Ishikawa (cell line): ENCODE measurements at regions not wholly inside any gene's neighbourhood (a gene's known extent, or its start where the extent isn't known, plus 50 kb on each side); places are given as distances from the start of the nearest gene placed in this dataset.

Source experiments
- CEBPB ChIP-seq: IDR thresholded peaks from 2 replicates; pipeline ENCODE4 v1.6.1; 2012
- CREB1 ChIP-seq: IDR thresholded peaks from 2 replicates; pipeline ENCODE4 v1.6.1; 2012; ENCODE audit warnings: low read depth
- EGR1 ChIP-seq: IDR thresholded peaks from 2 replicates; pipeline ENCODE4 v1.6.1; 2012
- EP300 ChIP-seq: IDR thresholded peaks from 2 replicates; pipeline ENCODE4 v1.6.1; 2012; ENCODE audit warnings: borderline replicate concordance
- FOXM1 ChIP-seq: IDR thresholded peaks from 2 replicates; pipeline ENCODE4 v1.6.1; 2012; ENCODE audit warnings: low read depth, borderline replicate concordance
- MAX ChIP-seq: IDR thresholded peaks from 2 replicates; pipeline ENCODE4 v1.6.1; 2012
- NFIC ChIP-seq: IDR thresholded peaks from 2 replicates; pipeline ENCODE4 v1.6.1; 2012
- RAD21 ChIP-seq: IDR thresholded peaks from 2 replicates; pipeline ENCODE4 v1.6.1; 2012; ENCODE audit warnings: low read depth
- REST ChIP-seq: IDR thresholded peaks from 2 replicates; pipeline ENCODE4 v1.6.1; 2012; ENCODE audit warnings: low read depth, mild to moderate bottlenecking
- TAF1 ChIP-seq: IDR thresholded peaks from 2 replicates; pipeline ENCODE4 v1.6.1; 2012; ENCODE audit warnings: low read depth, mild to moderate bottlenecking
- TCF12 ChIP-seq: IDR thresholded peaks from 2 replicates; pipeline ENCODE4 v1.6.1; 2012; ENCODE audit warnings: low read depth
- TEAD4 ChIP-seq: IDR thresholded peaks from 2 replicates; pipeline ENCODE4 v1.6.1; 2012
- USF1 ChIP-seq: IDR thresholded peaks from 2 replicates; pipeline ENCODE4 v1.6.1; 2012
- YY1 ChIP-seq: IDR thresholded peaks from 2 replicates; pipeline ENCODE4 v1.6.1; 2012; ENCODE audit warnings: low read depth
- ZBTB7A ChIP-seq: IDR thresholded peaks from 2 replicates; pipeline ENCODE4 v1.6.1; 2012; ENCODE audit warnings: low read depth

GRCh38 chr2:64283641-64284361 lies 139.6 kb upstream of the PELI1 start:
- TF ChIP-seq EP300, result no peak
- TF ChIP-seq ZBTB7A, result no peak
- TF ChIP-seq NFIC, result no peak
- no peak for TF ChIP-seq CEBPB
- TF ChIP-seq YY1, result no peak
- TF ChIP-seq MAX, result no peak
- no peak for TF ChIP-seq CREB1
- TF ChIP-seq TCF12, result no peak
- TF ChIP-seq REST, result no peak
- TF ChIP-seq USF1, result no peak
- no peak for TF ChIP-seq TAF1
- no peak for TF ChIP-seq FOXM1
- no peak for TF ChIP-seq TEAD4
- no peak for TF ChIP-seq EGR1
- no peak for TF ChIP-seq RAD21

DNA sequence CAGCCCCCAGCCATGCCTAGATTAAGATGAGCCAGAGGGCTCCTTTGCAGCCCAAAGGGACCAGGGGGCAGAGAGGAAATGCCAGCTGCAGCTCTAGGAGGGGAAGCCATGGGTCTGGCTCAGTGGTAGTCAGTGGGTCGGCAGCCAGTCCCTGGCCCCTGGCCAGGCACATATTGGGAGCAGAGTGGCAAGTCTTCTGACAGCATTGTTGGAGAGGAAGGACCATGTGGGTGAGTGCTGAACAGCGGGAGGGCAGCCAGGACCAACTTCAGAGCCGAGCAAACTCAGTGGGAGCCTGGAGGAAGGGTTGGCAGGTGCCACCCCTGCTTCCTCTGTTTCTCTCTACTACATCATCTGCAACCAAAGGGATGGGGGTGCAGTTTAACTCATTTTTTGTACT lies 140.5 kb upstream of the PELI1 start:
- TF ChIP-seq TCF12 (no peak), TAF1 (no peak), NFIC (no peak), CEBPB (no peak), EP300 (no peak)

DNA sequence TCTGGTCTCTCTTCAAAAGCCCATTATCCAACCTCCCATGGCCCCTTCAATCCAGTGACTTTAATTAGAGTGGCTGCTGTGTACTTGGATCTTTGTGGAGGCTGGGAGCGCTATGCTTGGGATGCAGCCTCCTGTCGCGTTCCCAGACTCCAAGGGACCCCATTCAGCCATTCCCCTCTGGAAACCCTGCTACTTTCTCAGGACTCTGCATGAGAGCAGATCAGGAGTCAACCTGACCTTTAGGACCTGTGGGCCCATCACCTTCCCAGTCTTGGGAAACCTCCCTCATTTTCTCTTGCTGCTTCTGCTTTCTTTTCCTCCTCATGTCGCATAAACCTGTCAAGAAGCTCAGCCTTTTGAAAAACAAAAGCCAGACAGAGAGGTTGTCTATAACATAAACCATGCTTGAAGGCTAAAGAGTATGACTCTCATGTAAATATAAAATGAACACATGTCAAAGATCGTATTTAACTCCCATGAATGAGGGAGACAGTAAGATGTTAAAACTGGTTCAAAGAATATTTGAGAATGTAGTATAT lies 143.1 kb upstream of the PELI1 start:
- TF ChIP-seq TCF12 (no peak), FOXM1 (no peak), MAX (no peak), EGR1 (no peak), ZBTB7A (no peak), EP300 (no peak), REST (no peak), USF1 (no peak), CEBPB (no peak), RAD21 (no peak), TAF1 (no peak), CREB1 (no peak), YY1 (no peak), TEAD4 (no peak), NFIC (no peak)

DNA sequence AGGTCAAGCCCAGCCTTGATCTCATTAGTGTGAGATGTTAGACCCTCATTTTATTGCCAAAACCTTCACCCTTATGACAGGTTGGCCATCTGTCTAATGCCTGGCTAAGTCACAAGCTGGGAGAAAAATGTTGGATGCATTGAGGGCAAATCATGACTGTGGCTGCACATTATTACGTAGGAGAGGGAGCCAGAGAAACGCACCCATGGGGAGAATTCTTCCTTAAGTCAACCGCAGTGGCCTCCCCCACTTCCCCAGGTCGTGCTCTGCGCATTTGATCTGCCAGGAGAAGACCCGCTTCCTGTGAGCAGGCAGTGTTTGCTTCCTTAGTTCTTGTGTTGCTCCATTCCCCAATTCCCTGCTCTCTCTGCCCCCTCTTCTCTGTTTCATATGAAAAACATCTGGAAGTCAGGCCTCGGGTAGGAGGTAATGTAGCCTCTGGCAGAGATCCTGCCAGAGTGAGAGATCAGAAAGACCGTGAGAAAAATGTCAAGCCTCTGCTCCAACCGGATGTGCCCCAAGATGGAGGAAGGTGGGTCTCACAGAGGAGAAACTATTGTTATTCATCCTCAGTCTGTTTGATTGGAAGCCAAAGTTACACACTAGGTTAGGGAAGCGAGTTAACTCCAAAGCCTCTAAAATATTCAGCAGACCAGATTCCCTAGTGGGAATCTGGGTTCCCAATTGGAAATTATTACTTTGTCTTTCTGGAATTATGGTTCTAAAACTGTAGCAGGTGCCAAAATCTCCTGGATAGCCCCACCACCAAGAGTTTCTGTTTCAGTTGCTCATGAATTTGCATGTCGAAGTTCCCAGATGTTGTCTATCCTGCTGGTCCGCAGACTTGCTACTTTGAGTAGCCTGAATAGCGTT lies 144.3 kb upstream of the PELI1 start:
- TF ChIP-seq TAF1 (no peak), FOXM1 (no peak), YY1 (no peak), REST (no peak), TEAD4 (no peak), CREB1 (no peak), RAD21 (no peak), USF1 (no peak), ZBTB7A (no peak), NFIC (no peak), CEBPB (no peak), TCF12 (no peak), EGR1 (no peak), EP300 (no peak), MAX (no peak)
